Type B pancreatic cell (in vitro differentiated cells): ENCODE measurements at regions not wholly inside any gene's neighbourhood (a gene's known extent, or its start where the extent isn't known, plus 50 kb on each side); places are given as distances from the start of the nearest gene placed in this dataset.

Experiments
- DNase-seq: peaks from one replicate; pipeline ENCODE4 v3.0.0; 2021; ENCODE audit warnings: mixed read lengths; ENCODE audit not compliant: unreplicated experiment; ENCODE audit errors: extremely low spot score
- H3K27ac Mint-ChIP-seq: 2 replicates; pipeline ENCODE4 v1.8.0; 2021; ENCODE audit warnings: mild to moderate bottlenecking, mixed read lengths
- H3K27me3 Mint-ChIP-seq: 2 replicates; pipeline ENCODE4 v1.8.0; 2021; ENCODE audit warnings: mixed read lengths
- H3K36me3 Mint-ChIP-seq: 2 replicates; pipeline ENCODE4 v1.8.0; 2021; ENCODE audit warnings: mixed read lengths
- H3K4me1 Mint-ChIP-seq: one replicate; pipeline ENCODE4 v1.8.0; 2021; ENCODE audit warnings: mixed read lengths; ENCODE audit not compliant: unreplicated experiment
- H3K4me3 Mint-ChIP-seq: 2 replicates; pipeline ENCODE4 v1.8.0; 2021; ENCODE audit warnings: mild to moderate bottlenecking, mixed read lengths
- H3K9me3 Mint-ChIP-seq: 2 replicates; pipeline ENCODE4 v1.8.0; 2021; ENCODE audit warnings: mixed read lengths
- TF ChIP-seq, protein P1 (sequence below): fragments of 200-600 bp; sonication (generic); conservative IDR thresholded peaks from 2 replicates; pipeline ENCODE4 v1.5.0; 2021; ENCODE audit warnings: antibody characterized with exemption, mild to moderate bottlenecking

- no peak overlapping the region for H3K4me3 Mint-ChIP-seq
- no peak overlapping the region for H3K27ac Mint-ChIP-seq
- peaks cover 4% of the 10 kb centered on the region for H3K9me3 Mint-ChIP-seq
- H3K4me1 Mint-ChIP-seq, result no peaks in the 10 kb centered on the region
- TF ChIP-seq, protein P1, sequence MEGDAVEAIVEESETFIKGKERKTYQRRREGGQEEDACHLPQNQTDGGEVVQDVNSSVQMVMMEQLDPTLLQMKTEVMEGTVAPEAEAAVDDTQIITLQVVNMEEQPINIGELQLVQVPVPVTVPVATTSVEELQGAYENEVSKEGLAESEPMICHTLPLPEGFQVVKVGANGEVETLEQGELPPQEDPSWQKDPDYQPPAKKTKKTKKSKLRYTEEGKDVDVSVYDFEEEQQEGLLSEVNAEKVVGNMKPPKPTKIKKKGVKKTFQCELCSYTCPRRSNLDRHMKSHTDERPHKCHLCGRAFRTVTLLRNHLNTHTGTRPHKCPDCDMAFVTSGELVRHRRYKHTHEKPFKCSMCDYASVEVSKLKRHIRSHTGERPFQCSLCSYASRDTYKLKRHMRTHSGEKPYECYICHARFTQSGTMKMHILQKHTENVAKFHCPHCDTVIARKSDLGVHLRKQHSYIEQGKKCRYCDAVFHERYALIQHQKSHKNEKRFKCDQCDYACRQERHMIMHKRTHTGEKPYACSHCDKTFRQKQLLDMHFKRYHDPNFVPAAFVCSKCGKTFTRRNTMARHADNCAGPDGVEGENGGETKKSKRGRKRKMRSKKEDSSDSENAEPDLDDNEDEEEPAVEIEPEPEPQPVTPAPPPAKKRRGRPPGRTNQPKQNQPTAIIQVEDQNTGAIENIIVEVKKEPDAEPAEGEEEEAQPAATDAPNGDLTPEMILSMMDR, result no peak
- H3K36me3 Mint-ChIP-seq, result no peaks in the 10 kb centered on the region
- DNase-seq, result no peak
- H3K27me3 Mint-ChIP-seq, result no peaks in the 10 kb centered on the region
These were observed 1221.0 kb downstream of the JRKL start for GRCh38 chr11:97610854-97611253.

DNA sequence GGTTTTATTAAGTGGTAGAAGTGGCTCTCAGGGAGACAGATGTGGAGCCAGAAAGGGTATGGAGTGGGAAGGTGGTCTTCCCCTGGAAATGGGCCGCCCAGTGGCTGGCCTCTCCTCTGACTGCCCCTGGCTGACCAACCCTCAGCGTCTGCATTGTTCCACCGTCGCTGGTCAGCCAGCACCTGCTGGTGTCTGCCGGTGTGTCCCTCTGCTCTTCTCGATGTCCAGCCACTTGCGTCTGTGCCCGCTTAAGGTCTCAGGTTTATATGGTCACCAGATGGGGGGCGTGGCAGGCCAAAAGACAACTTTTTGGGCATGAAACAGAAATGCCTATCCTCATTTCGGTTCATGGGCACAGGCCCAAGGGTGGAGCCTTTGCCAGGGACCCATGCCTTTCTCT, 1221.5 kb downstream of the JRKL start:
- H3K4me1 Mint-ChIP-seq, result no peaks in the 10 kb centered on the region
- H3K27ac Mint-ChIP-seq, result no peak overlapping the region
- TF ChIP-seq, protein P1, result no peak
- no peak overlapping the region for H3K4me3 Mint-ChIP-seq
- H3K36me3 Mint-ChIP-seq, result no peaks in the 10 kb centered on the region
- H3K9me3 Mint-ChIP-seq, result peaks cover 4% of the 10 kb centered on the region
- no peak for DNase-seq
- no peaks in the 10 kb centered on the region for H3K27me3 Mint-ChIP-seq

GRCh38 chr11:97614606-97615005, 1224.8 kb downstream of the JRKL start:
- Mint-ChIP-seq H3K36me3 (no peaks in the 10 kb centered on the region), H3K9me3 (peaks cover 10% of the 10 kb centered on the region), H3K4me3 (no peak overlapping the region), H3K27ac (no peak overlapping the region), H3K4me1 (no peaks in the 10 kb centered on the region), H3K27me3 (no peaks in the 10 kb centered on the region)
- no peak for DNase-seq
- TF ChIP-seq, protein P1, result no peak

DNA sequence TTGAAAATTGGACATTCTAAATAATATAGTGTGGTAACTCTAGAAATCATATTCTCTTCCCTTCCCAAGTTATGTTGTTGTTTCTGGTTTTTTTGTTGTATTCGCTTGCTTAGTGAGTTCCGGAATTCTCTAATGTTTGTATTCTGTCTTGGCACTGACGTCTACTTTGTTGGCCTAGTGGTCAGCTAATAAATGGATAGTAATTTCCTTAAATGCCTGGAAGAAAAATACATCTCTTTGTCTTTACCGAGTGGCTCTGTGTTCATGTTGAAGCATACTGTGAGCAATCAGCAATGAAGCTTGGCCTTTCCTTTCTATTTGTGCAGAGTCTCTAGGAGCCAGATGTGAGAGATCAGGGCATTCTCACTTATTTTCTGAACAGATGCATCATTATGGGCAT, 1225.7 kb downstream of the JRKL start:
- Mint-ChIP-seq H3K9me3 (peaks cover 7% of the 10 kb centered on the region), H3K27me3 (no peaks in the 10 kb centered on the region), H3K4me1 (no peaks in the 10 kb centered on the region), H3K36me3 (no peaks in the 10 kb centered on the region), H3K27ac (no peak overlapping the region), H3K4me3 (no peak overlapping the region)
- TF ChIP-seq, protein P1, result no peak
- no peak for DNase-seq

- H3K9me3 Mint-ChIP-seq, result peaks cover 5% of the 10 kb centered on the region
- TF ChIP-seq, protein P1, result no peak
- H3K36me3 Mint-ChIP-seq, result no peaks in the 10 kb centered on the region
- no peaks in the 10 kb centered on the region for H3K4me1 Mint-ChIP-seq
- H3K4me3 Mint-ChIP-seq, result no peak overlapping the region
- no peak for DNase-seq
- no peaks in the 10 kb centered on the region for H3K27me3 Mint-ChIP-seq
- no peak overlapping the region for H3K27ac Mint-ChIP-seq
These were observed 1227.2 kb downstream of the JRKL start for GRCh38 chr11:97617031-97617430.

- Mint-ChIP-seq H3K4me1 (no peaks in the 10 kb centered on the region), H3K27me3 (no peaks in the 10 kb centered on the region), H3K36me3 (no peaks in the 10 kb centered on the region), H3K4me3 (no peak overlapping the region), H3K27ac (no peak overlapping the region), H3K9me3 (peaks cover 5% of the 10 kb centered on the region)
- TF ChIP-seq, protein P1, result no peak
- DNase-seq, result no peak
These were observed 1230.2 kb downstream of the JRKL start for GRCh38 chr11:97620007-97620406.
